ENCODE measurements at regions not wholly inside any gene's neighbourhood (a gene's known extent, or its start where the extent isn't known, plus 50 kb on each side); places are given as distances from the start of the nearest gene placed in this dataset.

DNA sequence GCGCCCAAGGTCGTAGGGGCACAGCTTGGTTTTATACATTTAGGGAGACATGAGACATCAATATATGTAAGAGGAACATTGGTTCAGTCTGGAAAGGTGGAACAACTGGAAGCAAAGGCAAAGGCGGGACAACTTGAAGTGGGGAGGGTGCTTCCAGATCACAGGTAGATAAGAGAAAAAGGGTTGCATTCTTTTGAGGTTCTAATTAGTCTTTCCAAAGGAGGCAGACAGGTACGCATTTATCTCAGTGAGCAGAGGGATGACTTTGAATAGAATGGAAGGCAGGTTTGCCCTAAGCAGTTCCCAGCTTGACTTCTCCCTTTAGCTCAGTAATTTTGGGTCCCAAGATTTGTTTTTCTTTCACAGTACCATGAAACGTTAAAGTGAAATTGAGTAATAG, 223.2 kb downstream of the FAM47A start:
- no peak for TF ChIP-seq EZH2 (IDR thresholded peaks at IDR 0.05; ENCODE audit: borderline replicate concordance, insufficient read depth, low read depth, low read length, poor library complexity, severe bottlenecking)
- TF ChIP-seq, protein P1, sequence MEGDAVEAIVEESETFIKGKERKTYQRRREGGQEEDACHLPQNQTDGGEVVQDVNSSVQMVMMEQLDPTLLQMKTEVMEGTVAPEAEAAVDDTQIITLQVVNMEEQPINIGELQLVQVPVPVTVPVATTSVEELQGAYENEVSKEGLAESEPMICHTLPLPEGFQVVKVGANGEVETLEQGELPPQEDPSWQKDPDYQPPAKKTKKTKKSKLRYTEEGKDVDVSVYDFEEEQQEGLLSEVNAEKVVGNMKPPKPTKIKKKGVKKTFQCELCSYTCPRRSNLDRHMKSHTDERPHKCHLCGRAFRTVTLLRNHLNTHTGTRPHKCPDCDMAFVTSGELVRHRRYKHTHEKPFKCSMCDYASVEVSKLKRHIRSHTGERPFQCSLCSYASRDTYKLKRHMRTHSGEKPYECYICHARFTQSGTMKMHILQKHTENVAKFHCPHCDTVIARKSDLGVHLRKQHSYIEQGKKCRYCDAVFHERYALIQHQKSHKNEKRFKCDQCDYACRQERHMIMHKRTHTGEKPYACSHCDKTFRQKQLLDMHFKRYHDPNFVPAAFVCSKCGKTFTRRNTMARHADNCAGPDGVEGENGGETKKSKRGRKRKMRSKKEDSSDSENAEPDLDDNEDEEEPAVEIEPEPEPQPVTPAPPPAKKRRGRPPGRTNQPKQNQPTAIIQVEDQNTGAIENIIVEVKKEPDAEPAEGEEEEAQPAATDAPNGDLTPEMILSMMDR (IDR thresholded peaks at IDR 0.05): no peak
- Histone ChIP-seq H3K9me3 (ENCODE audit: control extremely low read depth in 1 of 3, control insufficient read depth in 2 of 3, insufficient read depth in 1 of 3, low read length in 2 of 3) (no peaks in the 10 kb centered on the region), H3K4me2 (replicated peaks; ENCODE audit: low read depth, low read length, poor library complexity, severe bottlenecking) (no peak overlapping the region), H3K36me3 (replicated peaks in 1 of 2; ENCODE audit: control extremely low read depth in 1 of 2, control insufficient read depth in 1 of 2, extremely low read depth in 1 of 2, insufficient read depth in 2 of 2, low read length in 1 of 2) (no peaks in the 10 kb centered on the region), H3K27ac (ENCODE audit: low read length in 2 of 2) (no peak overlapping the region), H3K9ac (ENCODE audit: low read length) (no peak overlapping the region), H3K4me3 (ENCODE audit: control extremely low read depth in 1 of 5, extremely low read depth in 1 of 5, insufficient read depth in 1 of 5, low read depth in 2 of 5, low read length in 4 of 5) (no peak overlapping the region), H3K4me1 (ENCODE audit: control insufficient read depth in 2 of 2, insufficient read depth in 2 of 2, low read length in 2 of 2) (no peaks in the 10 kb centered on the region), H2AFZ (ENCODE audit: insufficient read depth, low read depth, low read length, poor library complexity, severe bottlenecking) (no peak overlapping the region), H3K27me3 (replicated peaks in 1 of 4; ENCODE audit: control extremely low read depth in 1 of 4, control insufficient read depth in 3 of 4, insufficient read depth in 4 of 4, low read length in 3 of 4) (no peaks in the 10 kb centered on the region), H4K20me1 (ENCODE audit: control insufficient read depth, insufficient read depth, low read length, poor library complexity, severe bottlenecking) (no peaks in the 10 kb centered on the region), H3K79me2 (ENCODE audit: control insufficient read depth, insufficient read depth, low read length) (no peaks in the 10 kb centered on the region)
- ATAC-seq (ENCODE audit: low read depth) (no peak), DNase-seq (no peak)
- Mint-ChIP-seq H3K27ac (no peak overlapping the region), H3K4me1 (no peaks in the 10 kb centered on the region), H3K27me3 (no peaks in the 10 kb centered on the region), H3K4me3 (no peak overlapping the region), H3K9me3 (ENCODE audit: insufficient read depth) (no peaks in the 10 kb centered on the region)
- CTCF ChIA-PET: no interaction called here
- POLR2A ChIA-PET: no interaction called here
- intact Hi-C loops (cut with micrococcal nuclease): no loop called here
- WGBS (ENCODE audit: insufficient coverage): 69% methylated on average over 2 of the region's 5 CpGs

DNA sequence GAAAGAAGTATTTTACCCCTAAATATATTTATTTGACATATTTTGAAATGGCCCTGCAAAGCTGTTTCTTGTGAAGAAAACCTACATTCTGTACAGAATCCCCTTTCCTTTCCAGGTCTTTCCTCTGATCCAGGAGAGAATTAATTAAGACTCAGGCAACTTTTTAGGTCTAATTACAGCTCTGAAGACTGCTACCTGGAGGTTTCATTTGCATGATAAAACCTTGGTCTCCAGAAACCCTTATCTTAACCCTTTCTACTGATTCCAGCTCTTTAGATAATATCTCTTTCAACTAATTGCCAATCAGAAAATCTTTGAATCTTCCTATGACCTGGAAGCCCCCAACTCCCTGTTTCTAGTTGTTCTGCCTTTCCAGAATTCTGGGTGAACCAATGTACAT, 224.0 kb downstream of the FAM47A start:
- Histone ChIP-seq H3K4me3 (ENCODE audit: control extremely low read depth in 1 of 5, extremely low read depth in 1 of 5, insufficient read depth in 1 of 5, low read depth in 2 of 5, low read length in 4 of 5) (no peak overlapping the region), H3K27me3 (replicated peaks in 1 of 4; ENCODE audit: control extremely low read depth in 1 of 4, control insufficient read depth in 3 of 4, insufficient read depth in 4 of 4, low read length in 3 of 4) (no peaks in the 10 kb centered on the region), H3K36me3 (replicated peaks in 1 of 2; ENCODE audit: control extremely low read depth in 1 of 2, control insufficient read depth in 1 of 2, extremely low read depth in 1 of 2, insufficient read depth in 2 of 2, low read length in 1 of 2) (no peaks in the 10 kb centered on the region), H3K27ac (ENCODE audit: low read length in 2 of 2) (no peak overlapping the region), H3K4me2 (replicated peaks; ENCODE audit: low read depth, low read length, poor library complexity, severe bottlenecking) (no peak overlapping the region), H3K9ac (ENCODE audit: low read length) (no peak overlapping the region), H3K9me3 (ENCODE audit: control extremely low read depth in 1 of 3, control insufficient read depth in 2 of 3, insufficient read depth in 1 of 3, low read length in 2 of 3) (no peaks in the 10 kb centered on the region), H3K4me1 (ENCODE audit: control insufficient read depth in 2 of 2, insufficient read depth in 2 of 2, low read length in 2 of 2) (no peaks in the 10 kb centered on the region), H2AFZ (ENCODE audit: insufficient read depth, low read depth, low read length, poor library complexity, severe bottlenecking) (no peak overlapping the region), H4K20me1 (ENCODE audit: control insufficient read depth, insufficient read depth, low read length, poor library complexity, severe bottlenecking) (no peaks in the 10 kb centered on the region), H3K79me2 (ENCODE audit: control insufficient read depth, insufficient read depth, low read length) (no peaks in the 10 kb centered on the region)
- H3K9me3 Mint-ChIP-seq (ENCODE audit: insufficient read depth): no peaks in the 10 kb centered on the region
- no peak for DNase-seq
- intact Hi-C loops (cut with micrococcal nuclease): no loop called here
- ChIA-PET POLR2A (no interaction called here), CTCF (no interaction called here)
- H3K27ac Mint-ChIP-seq: no peak overlapping the region
- no peaks in the 10 kb centered on the region for H3K27me3 Mint-ChIP-seq
- TF ChIP-seq EZH2 (IDR thresholded peaks at IDR 0.05; ENCODE audit: borderline replicate concordance, insufficient read depth, low read depth, low read length, poor library complexity, severe bottlenecking): no peak
- TF ChIP-seq, protein P1 (IDR thresholded peaks at IDR 0.05): no peak
- no peak for ATAC-seq (ENCODE audit: low read depth)
- no peak overlapping the region for H3K4me3 Mint-ChIP-seq
- no peaks in the 10 kb centered on the region for H3K4me1 Mint-ChIP-seq
